ENCODE measurements at regions not wholly inside any gene's neighbourhood (a gene's known extent, or its start where the extent isn't known, plus 50 kb on each side); places are given as distances from the start of the nearest gene placed in this dataset.

GRCh38 chr16:7211781-7212180 is 120.9 kb upstream of the RBFOX1 start:
- 2% methylated on average over 9 of the region's 9 CpGs for WGBS (ENCODE audit: low lambda C conversion rate)

More at GRCh38 chr16:7211781-7212180, 120.9 kb upstream of the RBFOX1 start:
- no peak for ATAC-seq
- Histone ChIP-seq H3K36me3 (replicated peaks in 1 of 2; ENCODE audit: control insufficient read depth in 1 of 2, insufficient read depth in 2 of 2, low read length in 2 of 2) (no peaks in the 10 kb centered on the region), H3K9ac (ENCODE audit: insufficient read depth, low read depth, low read length) (no peak overlapping the region), H3K27me3 (ENCODE audit: control insufficient read depth in 1 of 2, insufficient read depth in 2 of 2, low read length in 2 of 2) (no peaks in the 10 kb centered on the region), H3K27ac (ENCODE audit: extremely low read length, insufficient read depth, low read length) (no peak overlapping the region), H3K4me2 (ENCODE audit: low read depth, low read length) (no peak overlapping the region), H3K4me1 (ENCODE audit: insufficient read depth, low read length) (no peaks in the 10 kb centered on the region), H4K20me1 (ENCODE audit: insufficient read depth, low read length) (no peaks in the 10 kb centered on the region), H3K9me3 (ENCODE audit: low read length) (0 out of 2 replicates have a peak, but pooled peaks cover 7% of the 10 kb centered on the region), H3K79me2 (ENCODE audit: insufficient read depth, low read length) (no peaks in the 10 kb centered on the region), H3K4me3 (replicated peaks in 1 of 3; ENCODE audit: insufficient read depth in 1 of 3, low read depth in 2 of 3, low read length in 3 of 3) (no peak overlapping the region), H2AFZ (ENCODE audit: low read length) (no peak overlapping the region)
- POLR2A ChIA-PET, result no interaction called here
- CTCF ChIA-PET (ENCODE audit: low intra/inter-chr PET ratio, low total read pairs), result no interaction called here
- in situ Hi-C loops (cut with HindIII; ENCODE audit: extremely low pct_ligation_motif_present, low pct_unique_long_range_greater_than_20kb), result no loop called here
- TF ChIP-seq ZNF513 (CRISPR knock-in tag; conservative IDR thresholded peaks at IDR 0.05), result no peak
- TF ChIP-seq ZMYM2 (CRISPR knock-in tag; IDR thresholded peaks at IDR 0.05), result no peak
- no peak for TF ChIP-seq SRSF1 (optimal IDR thresholded peaks at IDR 0.05; ENCODE audit: low read depth, low read length)
- TF ChIP-seq ZNF296 (CRISPR knock-in tag; conservative IDR thresholded peaks at IDR 0.05), result no peak
- no peak for TF ChIP-seq CERS6 (CRISPR knock-in tag; IDR thresholded peaks at IDR 0.05)
- no peak for TF ChIP-seq ATAD3A (CRISPR knock-in tag; IDR thresholded peaks at IDR 0.05)
- no peak for TF ChIP-seq GABPA (IDR thresholded peaks at IDR 0.05; ENCODE audit: low read depth, low read length)
- no peak for TF ChIP-seq GABPA (CRISPR knock-in tag; IDR thresholded peaks at IDR 0.05; ENCODE audit: low read depth)
- TF ChIP-seq ZNF782 (CRISPR knock-in tag; IDR thresholded peaks at IDR 0.05; ENCODE audit: borderline replicate concordance), result no peak
- TF ChIP-seq PLRG1 (conservative IDR thresholded peaks at IDR 0.05), result no peak
- no peak for TF ChIP-seq GTF2F1 (IDR thresholded peaks at IDR 0.05; ENCODE audit: low read length)
- no peak for TF ChIP-seq ESRRA (CRISPR knock-in tag; IDR thresholded peaks at IDR 0.05; ENCODE audit: low read depth)
- BruUV-seq (replicated peaks), result no TSS peak
- DNase-seq (ENCODE audit: low spot score), result no peak
- FAIRE-seq, result no peak
- intact Hi-C loops (cut with micrococcal nuclease; ENCODE audit: unreplicated experiment), result no loop called here

All from HepG2 (cell line).